HCT116 (cell line): ENCODE measurements at regions not wholly inside any gene's neighbourhood (a gene's known extent, or its start where the extent isn't known, plus 50 kb on each side); places are given as distances from the start of the nearest gene placed in this dataset.

Experiments used
- EGR1 ChIP-seq: IDR thresholded peaks from 2 replicates; pipeline ENCODE4 v1.6.1; 2012; ENCODE audit warnings: low read depth
- EZH2 ChIP-seq: fragments of 200-600 bp; sonication (generic); IDR thresholded peaks from 2 replicates; pipeline ENCODE4 v1.6.1; 2017; ENCODE audit warnings: antibody characterized with exemption, mixed run types
- JUND ChIP-seq: IDR thresholded peaks from 2 replicates; pipeline ENCODE4 v1.6.1; 2012
- POLR2A ChIP-seq: IDR thresholded peaks from 2 replicates; pipeline ENCODE4 v1.7.0; 2011; ENCODE audit warnings: borderline replicate concordance; ENCODE audit not compliant: insufficient read depth, insufficient read length; ENCODE audit errors: extremely low read depth
- RAD21 ChIP-seq: IDR thresholded peaks from 2 replicates; pipeline ENCODE4 v1.6.1; 2012; ENCODE audit warnings: low read depth, mild to moderate bottlenecking
- TCF7L2 ChIP-seq: IDR thresholded peaks from 2 replicates; pipeline ENCODE4 v1.7.0; 2011; ENCODE audit warnings: borderline replicate concordance, inconsistent platforms; ENCODE audit not compliant: insufficient read depth, insufficient read length; ENCODE audit errors: extremely low read depth
- YY1 ChIP-seq: IDR thresholded peaks from 2 replicates; pipeline ENCODE4 v1.6.1; 2011; ENCODE audit warnings: low read length, low read depth, moderate library complexity, mild to moderate bottlenecking; ENCODE audit not compliant: insufficient replicate concordance; ENCODE audit errors: extremely low read depth
- TF ChIP-seq, protein P1 (sequence below), 3 experiments: fragments of 200-600 bp in 1 of 3; sonication (generic) in 1 of 3; IDR thresholded peaks in 2 of 3; conservative IDR thresholded peaks in 1 of 3; 2 replicates each; pipeline ENCODE4 v1.5.1; 2012 to 2017; ENCODE audit warnings: low read depth in 2 of 3, low read length in 2 of 3, antibody characterized with exemption in 1 of 3, borderline replicate concordance in 1 of 3, control low read depth in 1 of 3, mild to moderate bottlenecking in 1 of 3, mixed read lengths in 1 of 3, mixed run types in 1 of 3, moderate library complexity in 1 of 3; ENCODE audit not compliant: insufficient read depth in 1 of 3
- TF ChIP-seq, protein P2 (sequence below): IDR thresholded peaks from 2 replicates; pipeline ENCODE4 v1.6.1; 2012; ENCODE audit warnings: low read depth
- TF ChIP-seq, protein P3 (sequence below): IDR thresholded peaks from 2 replicates; pipeline ENCODE4 v1.6.1; 2012

DNA sequence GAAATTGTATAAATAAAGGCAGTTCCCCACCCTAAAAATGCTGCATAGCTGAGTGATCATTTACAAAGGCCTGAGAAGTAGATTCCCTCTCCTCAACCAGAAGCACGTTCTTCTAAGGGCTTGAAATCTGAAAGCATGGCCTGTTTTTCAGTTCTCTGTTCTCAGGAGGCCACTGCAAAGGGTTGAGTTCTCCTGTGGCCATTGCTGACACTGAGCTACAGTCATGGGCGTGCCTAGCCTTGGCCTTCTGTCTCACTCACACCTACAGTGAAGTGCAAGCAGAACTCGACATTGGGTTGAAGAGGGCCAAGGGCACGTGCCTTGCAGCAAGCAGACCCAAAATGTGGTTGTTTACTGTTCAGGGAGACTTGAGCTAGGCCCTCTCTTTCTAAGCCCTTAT lies 276.6 kb upstream of the VLDLR start:
- TF ChIP-seq POLR2A: no peak
- no peak for TF ChIP-seq EZH2
- TF ChIP-seq EGR1: no peak
- TF ChIP-seq, protein P1, sequence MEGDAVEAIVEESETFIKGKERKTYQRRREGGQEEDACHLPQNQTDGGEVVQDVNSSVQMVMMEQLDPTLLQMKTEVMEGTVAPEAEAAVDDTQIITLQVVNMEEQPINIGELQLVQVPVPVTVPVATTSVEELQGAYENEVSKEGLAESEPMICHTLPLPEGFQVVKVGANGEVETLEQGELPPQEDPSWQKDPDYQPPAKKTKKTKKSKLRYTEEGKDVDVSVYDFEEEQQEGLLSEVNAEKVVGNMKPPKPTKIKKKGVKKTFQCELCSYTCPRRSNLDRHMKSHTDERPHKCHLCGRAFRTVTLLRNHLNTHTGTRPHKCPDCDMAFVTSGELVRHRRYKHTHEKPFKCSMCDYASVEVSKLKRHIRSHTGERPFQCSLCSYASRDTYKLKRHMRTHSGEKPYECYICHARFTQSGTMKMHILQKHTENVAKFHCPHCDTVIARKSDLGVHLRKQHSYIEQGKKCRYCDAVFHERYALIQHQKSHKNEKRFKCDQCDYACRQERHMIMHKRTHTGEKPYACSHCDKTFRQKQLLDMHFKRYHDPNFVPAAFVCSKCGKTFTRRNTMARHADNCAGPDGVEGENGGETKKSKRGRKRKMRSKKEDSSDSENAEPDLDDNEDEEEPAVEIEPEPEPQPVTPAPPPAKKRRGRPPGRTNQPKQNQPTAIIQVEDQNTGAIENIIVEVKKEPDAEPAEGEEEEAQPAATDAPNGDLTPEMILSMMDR (IDR thresholded peaks at IDR 0.05 in 2 of 3, conservative IDR thresholded peaks at IDR 0.05 in 1 of 3; ENCODE audit: borderline replicate concordance in 1 of 3, insufficient read depth in 1 of 3, low read depth in 2 of 3, low read length in 2 of 3): no peak
- TF ChIP-seq RAD21: no peak
- TF ChIP-seq, protein P2, sequence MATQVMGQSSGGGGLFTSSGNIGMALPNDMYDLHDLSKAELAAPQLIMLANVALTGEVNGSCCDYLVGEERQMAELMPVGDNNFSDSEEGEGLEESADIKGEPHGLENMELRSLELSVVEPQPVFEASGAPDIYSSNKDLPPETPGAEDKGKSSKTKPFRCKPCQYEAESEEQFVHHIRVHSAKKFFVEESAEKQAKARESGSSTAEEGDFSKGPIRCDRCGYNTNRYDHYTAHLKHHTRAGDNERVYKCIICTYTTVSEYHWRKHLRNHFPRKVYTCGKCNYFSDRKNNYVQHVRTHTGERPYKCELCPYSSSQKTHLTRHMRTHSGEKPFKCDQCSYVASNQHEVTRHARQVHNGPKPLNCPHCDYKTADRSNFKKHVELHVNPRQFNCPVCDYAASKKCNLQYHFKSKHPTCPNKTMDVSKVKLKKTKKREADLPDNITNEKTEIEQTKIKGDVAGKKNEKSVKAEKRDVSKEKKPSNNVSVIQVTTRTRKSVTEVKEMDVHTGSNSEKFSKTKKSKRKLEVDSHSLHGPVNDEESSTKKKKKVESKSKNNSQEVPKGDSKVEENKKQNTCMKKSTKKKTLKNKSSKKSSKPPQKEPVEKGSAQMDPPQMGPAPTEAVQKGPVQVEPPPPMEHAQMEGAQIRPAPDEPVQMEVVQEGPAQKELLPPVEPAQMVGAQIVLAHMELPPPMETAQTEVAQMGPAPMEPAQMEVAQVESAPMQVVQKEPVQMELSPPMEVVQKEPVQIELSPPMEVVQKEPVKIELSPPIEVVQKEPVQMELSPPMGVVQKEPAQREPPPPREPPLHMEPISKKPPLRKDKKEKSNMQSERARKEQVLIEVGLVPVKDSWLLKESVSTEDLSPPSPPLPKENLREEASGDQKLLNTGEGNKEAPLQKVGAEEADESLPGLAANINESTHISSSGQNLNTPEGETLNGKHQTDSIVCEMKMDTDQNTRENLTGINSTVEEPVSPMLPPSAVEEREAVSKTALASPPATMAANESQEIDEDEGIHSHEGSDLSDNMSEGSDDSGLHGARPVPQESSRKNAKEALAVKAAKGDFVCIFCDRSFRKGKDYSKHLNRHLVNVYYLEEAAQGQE: no peak
- TF ChIP-seq, protein P3, sequence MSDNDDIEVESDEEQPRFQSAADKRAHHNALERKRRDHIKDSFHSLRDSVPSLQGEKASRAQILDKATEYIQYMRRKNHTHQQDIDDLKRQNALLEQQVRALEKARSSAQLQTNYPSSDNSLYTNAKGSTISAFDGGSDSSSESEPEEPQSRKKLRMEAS: no peak
- no peak for TF ChIP-seq YY1
- no peak for TF ChIP-seq JUND
- TF ChIP-seq TCF7L2: no peak
